H1 (cell line): ENCODE measurements at regions not wholly inside any gene's neighbourhood (a gene's known extent, or its start where the extent isn't known, plus 50 kb on each side); places are given as distances from the start of the nearest gene placed in this dataset.

ENCODE experiments used
- CTCF ChIA-PET: fragments of 300-600 bp; sonication (Branson Sonifier 250); formaldehyde crosslinking; loops from one replicate; lab custom pipeline; 2021; ENCODE audit not compliant: partially characterized antibody; lab: Charles Lee
- POLR2A ChIA-PET: fragments of 300-600 bp; sonication (Branson Sonifier 250); formaldehyde crosslinking; loops from one replicate; lab custom pipeline; 2021; ENCODE audit warnings: inconsistent platforms; ENCODE audit not compliant: partially characterized antibody; lab: Charles Lee
- DNase-seq, 2 experiments: peaks; one replicate each; pipeline versions ENCODE4 v3.0.0 to v3.0.0-alpha.2; 2010 to 2022; ENCODE audit warnings: low spot score in 2 of 2, low read depth in 1 of 2, mixed read lengths in 1 of 2
- FAIRE-seq: peaks from 2 replicates; lab custom pipeline; 2011; peaks lifted over from hg19 to GRCh38; lab: Jason Lieb, UNC
- H2AFZ ChIP-seq: 2 replicates; pipeline ENCODE4 v1.8.1; 2012; ENCODE audit warnings: low read length, inconsistent platforms
- H2AK5ac ChIP-seq: 2 replicates; pipeline ENCODE4 v1.6.1; 2013; ENCODE audit warnings: low read depth, low read length
- H2BK120ac ChIP-seq: replicated peaks from 2 replicates; pipeline ENCODE3; 2013; ENCODE audit warnings: low read depth, low read length, inconsistent platforms
- H2BK12ac ChIP-seq: 2 replicates; pipeline ENCODE4 v1.6.1; 2013; ENCODE audit warnings: low read depth, low read length
- H2BK15ac ChIP-seq: 2 replicates; pipeline ENCODE4 v1.6.1; 2013; ENCODE audit warnings: low read length
- H2BK20ac ChIP-seq: 2 replicates; pipeline ENCODE4 v1.6.1; 2013; ENCODE audit warnings: low read length
- H2BK5ac ChIP-seq: 2 replicates; pipeline ENCODE4 v1.6.1; 2013; ENCODE audit warnings: low read depth, low read length
- H3K14ac ChIP-seq: 2 replicates; pipeline ENCODE4 v1.6.1; 2013; ENCODE audit warnings: inconsistent platforms; ENCODE audit not compliant: insufficient read length
- H3K18ac ChIP-seq: 2 replicates; pipeline ENCODE4 v1.6.1; 2013; ENCODE audit warnings: low read length; ENCODE audit errors: extremely low read depth
- H3K23ac ChIP-seq: 2 replicates; pipeline ENCODE4 v1.6.1; 2013; ENCODE audit warnings: inconsistent platforms; ENCODE audit not compliant: insufficient read length
- H3K23me2 ChIP-seq: 2 replicates; pipeline ENCODE4 v1.6.1; 2013; ENCODE audit warnings: low read depth, low read length
- H3K27ac ChIP-seq: 2 replicates; pipeline ENCODE4 v1.6.1; 2011; ENCODE audit warnings: low read depth, low read length, inconsistent platforms
- H3K27me3 ChIP-seq, 4 experiments: replicated peaks in 1 of 4; 1 replicate in 1 of 4; 2 replicates in 3 of 4; pipeline versions ENCODE4 v1.6.1 to v1.8.1; 2011 to 2013; ENCODE audit warnings: low read length in 3 of 4, mild to moderate bottlenecking in 3 of 4, inconsistent platforms in 2 of 4, mixed read lengths in 2 of 4, moderate library complexity in 1 of 4; ENCODE audit not compliant: control insufficient read depth in 3 of 4, insufficient read depth in 3 of 4; ENCODE audit errors: extremely low read depth in 1 of 4
- H3K36me3 ChIP-seq, 4 experiments: 2 replicates each; pipeline versions ENCODE4 v1.6.1 to v1.8.1; 2011 to 2013; ENCODE audit warnings: mild to moderate bottlenecking in 4 of 4, low read length in 3 of 4, moderate library complexity in 2 of 4, control low read depth in 1 of 4, inconsistent platforms in 1 of 4; ENCODE audit not compliant: insufficient read depth in 4 of 4, control insufficient read depth in 2 of 4
- H3K4ac ChIP-seq: replicated peaks from 2 replicates; pipeline ENCODE3; 2013; ENCODE audit warnings: low read length, low read depth, mixed read lengths, inconsistent platforms; ENCODE audit not compliant: insufficient read length
- H3K4me1 ChIP-seq, 4 experiments: replicated peaks in 1 of 4; 1 replicate in 1 of 4; 2 replicates in 3 of 4; pipeline versions ENCODE4 v1.6.1 to v1.8.1; 2011 to 2013; ENCODE audit warnings: low read length in 3 of 4, inconsistent platforms in 2 of 4, mixed read lengths in 1 of 4; ENCODE audit not compliant: insufficient read depth in 4 of 4, control insufficient read depth in 3 of 4
- H3K4me2 ChIP-seq, 2 experiments: 2 replicates each; pipeline versions ENCODE4 v1.6.1 to v1.8.1; 2011 to 2013; ENCODE audit warnings: low read depth in 2 of 2, low read length in 2 of 2, control low read depth in 1 of 2, inconsistent platforms in 1 of 2, mild to moderate bottlenecking in 1 of 2; ENCODE audit not compliant: insufficient read depth in 1 of 2
- H3K4me3 ChIP-seq, 4 experiments: fragments of 200-600, 300-600 bp in 1 of 4; sonication (generic), shearing (Covaris generic), sonication (Bioruptor Twin) in 1 of 4; 2 replicates each; pipeline versions ENCODE4 v1.5.1 to v1.8.1; 2011 to 2016; ENCODE audit warnings: low read length in 4 of 4, low read depth in 3 of 4, control low read depth in 2 of 4, inconsistent platforms in 2 of 4, mild to moderate bottlenecking in 2 of 4, mixed read lengths in 1 of 4, moderate library complexity in 1 of 4; ENCODE audit not compliant: insufficient read depth in 2 of 4; ENCODE audit errors: extremely low read depth in 1 of 4
- H3K56ac ChIP-seq: replicated peaks from 2 replicates; pipeline ENCODE3; 2013; ENCODE audit warnings: low read depth, mild to moderate bottlenecking, mixed read lengths, low read length, inconsistent platforms; ENCODE audit not compliant: insufficient read length
- H3K79me1 ChIP-seq: 2 replicates; pipeline ENCODE4 v1.6.1; 2013; ENCODE audit warnings: low read depth, low read length, control low read depth
- H3K79me2 ChIP-seq, 2 experiments: 2 replicates each; pipeline versions ENCODE4 v1.6.1 to v1.8.1; 2012 to 2013; ENCODE audit warnings: low read length in 2 of 2, mild to moderate bottlenecking in 2 of 2, inconsistent platforms in 1 of 2; ENCODE audit not compliant: insufficient read depth in 2 of 2, control insufficient read depth in 1 of 2
- H3K9ac ChIP-seq, 4 experiments: replicated peaks in 1 of 4; 1 replicate in 1 of 4; 2 replicates in 3 of 4; pipeline versions ENCODE4 v1.6.1 to v1.8.1; 2011 to 2013; ENCODE audit warnings: low read depth in 3 of 4, low read length in 3 of 4, control low read depth in 2 of 4, mild to moderate bottlenecking in 2 of 4, moderate library complexity in 2 of 4, inconsistent platforms in 1 of 4; ENCODE audit errors: extremely low read depth in 1 of 4
- H3K9me3 ChIP-seq, 2 experiments: 2 replicates each; pipeline versions ENCODE4 v1.6.1 to v1.8.1; 2012 to 2013; ENCODE audit warnings: mild to moderate bottlenecking in 2 of 2, moderate library complexity in 2 of 2, control low read depth in 1 of 2, inconsistent platforms in 1 of 2, low read depth in 1 of 2, low read length in 1 of 2, mixed read lengths in 1 of 2; ENCODE audit not compliant: insufficient read depth in 2 of 2
- H4K20me1 ChIP-seq, 2 experiments: replicated peaks in 1 of 2; 2 replicates each; pipeline versions ENCODE3 to v1.8.1; 2011 to 2013; ENCODE audit warnings: inconsistent platforms in 2 of 2, low read length in 2 of 2, mild to moderate bottlenecking in 1 of 2; ENCODE audit not compliant: insufficient read depth in 2 of 2, control insufficient read depth in 1 of 2
- H4K5ac ChIP-seq: 2 replicates; pipeline ENCODE4 v1.6.1; 2013; ENCODE audit warnings: low read length, low read depth, mixed read lengths, inconsistent platforms; ENCODE audit not compliant: insufficient read length
- H4K8ac ChIP-seq: 2 replicates; pipeline ENCODE4 v1.8.0; 2013; ENCODE audit warnings: mild to moderate bottlenecking, moderate library complexity, low read length, inconsistent platforms; ENCODE audit not compliant: insufficient read depth; ENCODE audit errors: extremely low read depth
- H4K91ac ChIP-seq: replicated peaks from 2 replicates; pipeline ENCODE3; 2013; ENCODE audit warnings: low read length, mixed read lengths, inconsistent platforms; ENCODE audit not compliant: insufficient read length
- BCL11A ChIP-seq, 2 experiments: IDR thresholded peaks; one replicate each; pipeline ENCODE4 v1.6.1; 2011; ENCODE audit warnings: low read depth in 2 of 2, low read length in 2 of 2, mild to moderate bottlenecking in 2 of 2
- KDM5A ChIP-seq: fragments of 200-600 bp; IDR thresholded peaks from 2 replicates; pipeline ENCODE4 v1.7.1; 2012; ENCODE audit warnings: mild to moderate bottlenecking, low read length, inconsistent platforms, mixed read lengths
- WGBS, 2 experiments: shearing (Covaris generic) in 1 of 2; methylation state at CpG; one replicate each; pipeline versions ENCODE4 v1.1.6 to v1.1.7; 2013 to 2015; ENCODE audit warnings: low lambda C conversion rate in 2 of 2, mixed read lengths in 2 of 2, inconsistent platforms in 1 of 2, low coverage in 1 of 2, missing lambda C conversion rate in 1 of 2; ENCODE audit not compliant: insufficient replicate concordance in 2 of 2, insufficient coverage in 1 of 2, insufficient read length in 1 of 2; ENCODE audit errors: extremely low coverage in 1 of 2, missing lambda C conversion rate in 1 of 2; 5-methylcytosine and 5-hydroxymethylcytosine counted together

DNA sequence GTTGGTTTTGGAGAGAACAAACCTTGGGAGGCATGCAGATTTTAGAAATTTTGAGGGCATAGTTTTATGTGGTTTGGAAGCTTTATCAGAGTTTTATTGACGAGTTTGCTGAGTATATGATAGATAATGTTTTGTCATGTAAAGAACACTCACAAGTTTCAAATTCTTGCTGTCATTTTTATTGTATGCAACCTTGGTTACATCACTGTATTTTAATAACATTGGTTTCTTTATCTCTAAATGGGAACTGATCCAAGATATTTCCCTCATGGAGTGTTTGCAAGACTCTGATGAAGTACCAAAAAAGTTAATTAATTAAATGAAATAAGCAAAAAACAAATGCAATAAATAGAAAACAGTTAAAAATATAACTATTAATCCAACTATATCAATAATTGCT, 170.3 kb downstream of the SMC2 start:
- DNase-seq (no peak), FAIRE-seq (no peak)
- Histone ChIP-seq H3K56ac (no peak overlapping the region), H2BK120ac (no peak overlapping the region), H3K79me2 (no peaks in the 10 kb centered on the region), H4K8ac (no peak overlapping the region), H3K18ac (no peak overlapping the region), H3K27ac (no peak overlapping the region), H3K36me3 (no peaks in the 10 kb centered on the region), H2BK5ac (no peak overlapping the region), H3K4ac (no peak overlapping the region), H4K5ac (no peak overlapping the region), H3K14ac (no peak overlapping the region), H3K4me2 (no peak overlapping the region), H3K23ac (no peak overlapping the region), H3K23me2 (no peaks in the 10 kb centered on the region), H3K4me3 (no peak overlapping the region), H2AK5ac (no peak overlapping the region), H3K27me3 (no peaks in the 10 kb centered on the region), H3K9me3 (0 out of 4 replicates have a peak, but pooled peaks cover 0 to 2% of the 10 kb centered on the region in 2 experiments), H3K9ac (no peak overlapping the region), H3K79me1 (no peaks in the 10 kb centered on the region), H2BK12ac (no peak overlapping the region), H4K91ac (no peak overlapping the region), H4K20me1 (no peaks in the 10 kb centered on the region), H2BK20ac (no peak overlapping the region), H2BK15ac (no peak overlapping the region), H3K4me1 (peaks cover 0 to 14% (median 0%) of the 10 kb centered on the region in 4 experiments; a peak in 1 of 7 replicates), H2AFZ (no peak overlapping the region)
- WGBS, 2 experiments: 0% methylated on average over 1 of the region's 1 CpG; no CpG with 5 or more reads in 1 of the 2 experiments
- ChIA-PET POLR2A (no interaction called here), CTCF (no interaction called here)
- no peak for TF ChIP-seq KDM5A
- TF ChIP-seq BCL11A (IDR thresholded peaks at IDR 0.05; ENCODE audit: low read depth in 2 of 2, low read length in 2 of 2): no peak
